Muscle of arm (tissue), 1 donor: ENCODE measurements at regions not wholly inside any gene's neighbourhood (a gene's known extent, or its start where the extent isn't known, plus 50 kb on each side); places are given as distances from the start of the nearest gene placed in this dataset.
"Not testable (repeated sequence)": the region's sequence is repeated elsewhere in the genome, so short reads cannot be mapped to it uniquely, and the experiment has no call there.

ENCODE experiments used
- DNase-seq: peaks from one replicate; pipeline ENCODE4 v3.0.0-alpha.2; 2013

- DNase-seq: no peak
Observed at GRCh38 chr12:68387338-68387737, 55.2 kb upstream of the MDM1 start.

- DNase-seq: no peak
Observed at GRCh38 chr12:68389305-68389704, 57.1 kb upstream of the MDM1 start.

GRCh38 chr12:68391937-68392336 is 59.8 kb upstream of the MDM1 start:
- no peak for DNase-seq

GRCh38 chr12:68392376-68392775 is 60.2 kb upstream of the MDM1 start:
- no peak for DNase-seq

- no peak for DNase-seq
Observed at GRCh38 chr12:68393417-68393816, 61.3 kb upstream of the MDM1 start.

GRCh38 chr12:68397566-68398158 is 65.5 kb upstream of the MDM1 start:
- DNase-seq: no peak

- not testable (repeated sequence) for DNase-seq
Observed at GRCh38 chr12:68398689-68399088, 66.5 kb upstream of the MDM1 start.

- no peak for DNase-seq
Observed at GRCh38 chr12:68400226-68400829, 68.2 kb upstream of the MDM1 start.

- no peak for DNase-seq
Observed at GRCh38 chr12:68402422-68402821, 70.3 kb upstream of the MDM1 start.

- no peak for DNase-seq
Observed at GRCh38 chr12:68403296-68403695, 71.1 kb upstream of the MDM1 start.

GRCh38 chr12:68403711-68404110 is 71.5 kb upstream of the MDM1 start:
- DNase-seq: no peak

GRCh38 chr12:68405343-68405781 is 73.2 kb upstream of the MDM1 start:
- no peak for DNase-seq

- DNase-seq: peak; percentile 87
Observed at GRCh38 chr12:68406134-68406576, 74.0 kb upstream of the MDM1 start.

- no peak for DNase-seq
Observed at GRCh38 chr12:68406911-68407310, 74.7 kb upstream of the MDM1 start.

GRCh38 chr12:68410018-68410660 is 78.0 kb upstream of the MDM1 start:
- DNase-seq: no peak

GRCh38 chr12:68411371-68411770 is 79.2 kb upstream of the MDM1 start:
- no peak for DNase-seq

- no peak for DNase-seq
Observed at GRCh38 chr12:68414988-68415387, 82.8 kb upstream of the MDM1 start.

GRCh38 chr12:68416350-68416749 is 84.2 kb upstream of the MDM1 start:
- DNase-seq: no peak

GRCh38 chr12:68416826-68417225 is 84.7 kb upstream of the MDM1 start:
- no peak for DNase-seq

- DNase-seq: no peak
Observed at GRCh38 chr12:68418137-68418460, 85.9 kb upstream of the MDM1 start.

GRCh38 chr12:68420225-68421010 is 88.3 kb upstream of the MDM1 start:
- DNase-seq: no peak

- DNase-seq: no peak
Observed at GRCh38 chr12:68422159-68422558, 90.0 kb upstream of the MDM1 start.
